ENCODE measurements at regions not wholly inside any gene's neighbourhood (a gene's known extent, or its start where the extent isn't known, plus 50 kb on each side); places are given as distances from the start of the nearest gene placed in this dataset.

GRCh38 chr22:47965896-47966295, 1203.4 kb downstream of the TBC1D22A start:
- H3K4me2 ChIP-seq (replicated peaks; ENCODE audit: low read depth, low read length, poor library complexity, severe bottlenecking): no peak overlapping the region
- no peaks in the 10 kb centered on the region for H3K9me3 ChIP-seq (ENCODE audit: control extremely low read depth in 1 of 3, control insufficient read depth in 2 of 3, insufficient read depth in 1 of 3, low read length in 2 of 3)
- no peaks in the 10 kb centered on the region for H3K4me1 Mint-ChIP-seq
- H3K27ac ChIP-seq (ENCODE audit: low read length in 2 of 2): no peak overlapping the region
- POLR2A ChIA-PET: no interaction called here
- no peaks in the 10 kb centered on the region for H3K36me3 ChIP-seq (replicated peaks in 1 of 2; ENCODE audit: control extremely low read depth in 1 of 2, control insufficient read depth in 1 of 2, extremely low read depth in 1 of 2, insufficient read depth in 2 of 2, low read length in 1 of 2)
- H3K9ac ChIP-seq (ENCODE audit: low read length): no peak overlapping the region
- no peak overlapping the region for H3K27ac Mint-ChIP-seq
- no peaks in the 10 kb centered on the region for H3K9me3 Mint-ChIP-seq (ENCODE audit: insufficient read depth)
- H3K27me3 Mint-ChIP-seq: peaks cover 20% of the 10 kb centered on the region
- TF ChIP-seq CTCF (IDR thresholded peaks at IDR 0.05): no peak
- intact Hi-C loops (cut with micrococcal nuclease): no loop called here
- H3K4me3 ChIP-seq (ENCODE audit: control extremely low read depth in 1 of 5, extremely low read depth in 1 of 5, insufficient read depth in 1 of 5, low read depth in 2 of 5, low read length in 4 of 5): no peak overlapping the region
- H4K20me1 ChIP-seq (ENCODE audit: control insufficient read depth, insufficient read depth, low read length, poor library complexity, severe bottlenecking): no peaks in the 10 kb centered on the region
- H3K4me1 ChIP-seq (ENCODE audit: control insufficient read depth in 2 of 2, insufficient read depth in 2 of 2, low read length in 2 of 2): no peaks in the 10 kb centered on the region
- no peak for DNase-seq
- no peaks in the 10 kb centered on the region for H3K27me3 ChIP-seq (replicated peaks in 1 of 4; ENCODE audit: control extremely low read depth in 1 of 4, control insufficient read depth in 3 of 4, insufficient read depth in 4 of 4, low read length in 3 of 4)
- ATAC-seq (ENCODE audit: low read depth): no peak
- CTCF ChIA-PET: no interaction called here
- H3K4me3 Mint-ChIP-seq: no peak overlapping the region
- H2AFZ ChIP-seq (ENCODE audit: insufficient read depth, low read depth, low read length, poor library complexity, severe bottlenecking): no peak overlapping the region
- WGBS (ENCODE audit: insufficient coverage): 95% methylated on average over 3 of the region's 3 CpGs
- no peaks in the 10 kb centered on the region for H3K79me2 ChIP-seq (ENCODE audit: control insufficient read depth, insufficient read depth, low read length)

GRCh38 chr22:47965066-47965465, 1202.6 kb downstream of the TBC1D22A start:
- Histone ChIP-seq H3K4me2 (replicated peaks; ENCODE audit: low read depth, low read length, poor library complexity, severe bottlenecking) (no peak overlapping the region), H2AFZ (ENCODE audit: insufficient read depth, low read depth, low read length, poor library complexity, severe bottlenecking) (no peak overlapping the region), H3K36me3 (replicated peaks in 1 of 2; ENCODE audit: control extremely low read depth in 1 of 2, control insufficient read depth in 1 of 2, extremely low read depth in 1 of 2, insufficient read depth in 2 of 2, low read length in 1 of 2) (no peaks in the 10 kb centered on the region), H3K27me3 (replicated peaks in 1 of 4; ENCODE audit: control extremely low read depth in 1 of 4, control insufficient read depth in 3 of 4, insufficient read depth in 4 of 4, low read length in 3 of 4) (no peaks in the 10 kb centered on the region), H4K20me1 (ENCODE audit: control insufficient read depth, insufficient read depth, low read length, poor library complexity, severe bottlenecking) (no peaks in the 10 kb centered on the region), H3K4me3 (ENCODE audit: control extremely low read depth in 1 of 5, extremely low read depth in 1 of 5, insufficient read depth in 1 of 5, low read depth in 2 of 5, low read length in 4 of 5) (no peak overlapping the region), H3K27ac (ENCODE audit: low read length in 2 of 2) (no peak overlapping the region), H3K4me1 (ENCODE audit: control insufficient read depth in 2 of 2, insufficient read depth in 2 of 2, low read length in 2 of 2) (no peaks in the 10 kb centered on the region), H3K9ac (ENCODE audit: low read length) (no peak overlapping the region), H3K79me2 (ENCODE audit: control insufficient read depth, insufficient read depth, low read length) (no peaks in the 10 kb centered on the region), H3K9me3 (ENCODE audit: control extremely low read depth in 1 of 3, control insufficient read depth in 2 of 3, insufficient read depth in 1 of 3, low read length in 2 of 3) (no peaks in the 10 kb centered on the region)
- H3K4me1 Mint-ChIP-seq: no peaks in the 10 kb centered on the region
- ChIA-PET CTCF (no interaction called here), POLR2A (no interaction called here)
- ATAC-seq (ENCODE audit: low read depth): no peak
- WGBS (ENCODE audit: insufficient coverage): 93% methylated on average over 4 of the region's 6 CpGs
- no peak for DNase-seq
- no peaks in the 10 kb centered on the region for H3K9me3 Mint-ChIP-seq (ENCODE audit: insufficient read depth)
- no peak overlapping the region for H3K27ac Mint-ChIP-seq
- peaks cover 22% of the 10 kb centered on the region for H3K27me3 Mint-ChIP-seq
- intact Hi-C loops (cut with micrococcal nuclease): no loop called here
- H3K4me3 Mint-ChIP-seq: no peak overlapping the region
- TF ChIP-seq EZH2 (IDR thresholded peaks at IDR 0.05; ENCODE audit: borderline replicate concordance, insufficient read depth, low read depth, low read length, poor library complexity, severe bottlenecking) (no peak), CTCF (IDR thresholded peaks at IDR 0.05) (no peak)
